Left lobe of liver (tissue), 2 donors: ENCODE measurements at regions not wholly inside any gene's neighbourhood (a gene's known extent, or its start where the extent isn't known, plus 50 kb on each side); places are given as distances from the start of the nearest gene placed in this dataset.
A peak's percentile ranks its signal among the peaks of the same experiment; 100 is the strongest.

Experiments
- ATAC-seq: fragments of 200-7000 bp; cut with Tn5 transposase; one replicate; pipeline ENCODE4 v1.9.1; 2020; ENCODE audit warnings: mild to moderate bottlenecking, moderate library complexity
- DNase-seq: peaks from one replicate; pipeline ENCODE4 v3.0.0-alpha.2; 2020; ENCODE audit warnings: low spot score
- donor health status: DM: no; HTN: no; CAD: no; lungs with moderate emphysema.
- donor health status: DM: no; HTN: yes; CAD: no.

DNA sequence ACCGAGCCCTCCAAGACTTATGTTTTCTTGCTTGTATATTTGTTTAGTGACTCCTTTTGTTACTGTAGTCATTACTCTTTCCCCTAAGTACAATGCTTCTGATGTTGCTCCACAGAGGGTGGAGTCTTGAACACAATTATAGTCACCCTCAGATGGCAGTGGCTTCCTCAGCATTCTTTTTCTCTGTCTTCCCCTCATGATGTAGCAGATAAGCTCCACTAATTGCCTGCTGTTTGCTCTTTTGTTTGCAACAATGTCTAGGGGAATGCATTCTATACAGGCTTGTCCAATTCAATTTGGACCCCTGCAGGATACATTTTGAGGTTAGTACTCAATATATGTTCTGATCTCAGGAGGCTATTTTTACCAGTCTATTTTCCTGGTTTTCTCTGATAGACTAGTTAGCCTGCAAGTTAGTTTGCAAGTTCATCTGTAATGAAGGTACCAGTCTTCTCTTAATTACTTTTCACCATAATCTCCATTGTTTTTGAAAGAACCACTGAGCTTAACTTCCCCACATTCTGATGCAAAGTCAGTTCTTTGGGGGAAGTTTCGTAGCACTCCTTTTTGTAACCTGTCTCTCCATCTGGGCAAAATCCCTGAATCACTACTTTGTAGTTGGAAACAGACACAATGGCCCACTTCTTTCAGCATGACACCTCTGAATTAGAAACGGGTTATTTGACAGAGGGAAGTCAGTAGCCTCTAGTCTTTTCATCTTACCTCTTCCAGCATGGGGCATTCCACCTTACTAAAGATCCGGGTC is 1509.2 kb downstream of the CDH11 start:
- DNase-seq (no peak), ATAC-seq (no peak)

GRCh38 chr16:63606778-63607177 is 1515.1 kb downstream of the CDH11 start:
- DNase-seq (no peak), ATAC-seq (no peak)

DNA sequence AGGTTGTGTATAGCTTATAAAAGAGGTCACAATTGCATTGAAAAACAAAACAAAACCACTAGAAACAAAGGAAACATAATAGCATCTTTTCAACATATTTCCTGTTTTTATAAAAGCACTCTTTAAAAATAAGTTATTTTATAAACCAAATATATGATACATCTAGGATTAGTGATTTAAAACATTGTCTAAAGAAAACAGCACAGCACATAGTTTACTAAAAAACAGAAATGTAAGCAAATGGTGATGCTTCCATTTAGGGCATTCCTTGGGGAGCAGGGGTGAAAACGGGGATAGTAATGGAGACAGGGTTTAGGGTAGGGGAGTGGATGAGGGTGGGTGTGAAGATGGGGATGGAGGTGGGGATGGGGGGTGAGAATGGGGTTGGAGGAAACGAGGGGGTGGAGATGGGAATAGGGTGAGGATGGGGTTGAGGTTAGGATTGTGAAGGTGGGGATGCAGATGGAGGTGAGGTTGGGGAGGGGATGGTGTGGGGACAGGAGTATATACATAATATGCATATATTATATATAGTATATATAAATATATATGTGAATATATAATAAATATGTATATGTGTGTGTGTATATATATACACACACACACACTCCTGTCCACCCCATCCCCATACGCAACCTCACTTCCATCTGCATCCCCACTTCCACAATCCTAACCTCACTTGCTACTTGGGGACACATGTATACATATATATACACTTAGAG is 1519.5 kb downstream of the CDH11 start:
- ATAC-seq (no peak), DNase-seq (no peak)

- no peak for ATAC-seq
These were observed 1525.1 kb downstream of the CDH11 start for GRCh38 chr16:63596716-63597115.

DNA sequence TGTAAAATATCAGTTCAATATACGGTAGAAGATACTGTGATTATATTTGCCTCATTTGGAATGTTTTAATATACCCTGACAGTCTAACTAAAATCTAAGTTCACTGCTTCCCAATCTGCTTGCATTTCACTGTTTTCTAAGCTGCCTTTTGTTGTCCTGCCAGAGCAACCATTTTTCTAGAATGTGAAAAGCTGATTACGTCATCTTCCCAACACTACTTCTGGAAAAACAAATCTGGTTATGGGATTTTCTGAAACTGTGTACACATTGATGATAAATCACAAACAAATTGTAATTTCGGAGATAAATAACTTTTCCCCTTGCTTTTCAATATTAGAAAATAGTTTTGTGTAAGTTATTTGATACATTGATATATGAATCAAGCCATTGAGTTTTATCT is 1529.0 kb downstream of the CDH11 start:
- ATAC-seq, result no peak
- DNase-seq, result no peak

More at GRCh38 chr16:63596716-63597115, 1525.1 kb downstream of the CDH11 start:
- DNase-seq, result no peak

GRCh38 chr16:63581570-63581969 is 1540.3 kb downstream of the CDH11 start:
- ATAC-seq (no peak), DNase-seq (no peak)

- no peak for DNase-seq
- ATAC-seq, result peak; percentile 19
These were observed 1542.6 kb upstream of the CDH8 start for GRCh38 chr16:63578791-63579190.

DNA sequence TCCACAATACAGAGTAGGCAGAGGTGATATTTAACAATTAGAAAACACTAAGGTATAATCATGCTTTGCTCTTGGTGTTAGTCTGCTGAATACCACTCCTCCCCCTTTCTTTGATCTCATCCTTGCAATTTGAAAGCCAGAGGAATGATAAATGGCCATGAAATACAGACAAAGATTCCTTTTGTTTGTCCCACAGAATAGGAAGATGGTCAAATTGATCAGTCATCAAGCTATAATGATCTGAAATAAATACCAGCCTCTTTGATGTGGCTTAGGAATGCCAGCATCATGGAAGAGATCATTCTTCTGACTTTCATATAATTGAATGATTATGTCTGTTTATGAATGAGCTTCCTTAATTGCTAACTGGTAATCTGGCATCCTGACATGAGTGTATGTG is 1541.7 kb upstream of the CDH8 start:
- no peak for DNase-seq
- ATAC-seq, result no peak

GRCh38 chr16:63575041-63575440 is 1538.8 kb upstream of the CDH8 start:
- DNase-seq (no peak), ATAC-seq (no peak)

DNA sequence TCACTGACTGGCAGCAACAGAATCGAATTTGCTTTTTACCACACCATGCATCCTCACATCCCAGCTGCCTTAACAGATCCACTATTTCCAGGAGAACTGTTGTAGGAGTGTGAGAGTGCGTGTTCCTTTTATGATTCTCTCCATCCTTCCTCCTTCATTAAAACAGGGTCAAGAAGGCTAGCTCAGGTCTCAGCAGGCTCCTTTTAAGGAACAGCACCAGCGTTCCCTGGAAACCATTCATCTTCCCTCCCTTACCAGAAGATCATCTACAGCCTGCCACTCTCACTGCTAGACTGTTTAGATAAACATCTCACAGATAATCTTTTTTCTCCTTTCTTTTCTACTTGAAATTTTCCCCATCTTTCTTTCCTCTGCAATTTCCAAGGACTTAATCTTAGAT is 1531.9 kb upstream of the CDH8 start:
- no peak for DNase-seq
- no peak for ATAC-seq

- DNase-seq (no peak), ATAC-seq (no peak)
These were observed 1527.7 kb upstream of the CDH8 start for GRCh38 chr16:63563819-63564505.

DNA sequence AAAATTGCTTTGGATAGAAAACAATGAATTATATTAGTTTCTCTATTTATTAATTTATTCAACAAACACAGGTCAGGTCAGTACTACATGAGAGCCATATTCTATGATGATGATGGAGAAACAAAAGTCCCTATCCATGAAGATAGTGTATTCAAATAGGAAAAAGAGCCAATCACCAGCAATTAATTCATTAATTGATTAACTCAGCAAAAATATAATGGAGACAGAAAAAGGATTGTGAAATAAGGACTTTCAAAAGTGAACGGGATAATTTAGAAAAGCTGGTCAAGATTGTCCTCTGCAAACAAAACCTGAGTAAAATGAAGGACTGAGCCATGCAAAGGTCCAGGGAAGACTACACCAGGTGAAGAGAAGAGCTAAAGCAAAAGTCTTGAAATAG is 1517.7 kb upstream of the CDH8 start:
- no peak for DNase-seq
- ATAC-seq, result no peak

- ATAC-seq (no peak), DNase-seq (no peak)
These were observed 1503.0 kb upstream of the CDH8 start for GRCh38 chr16:63539276-63539675.

- ATAC-seq, result no peak
- DNase-seq, result no peak
These were observed 1494.7 kb upstream of the CDH8 start for GRCh38 chr16:63530974-63531373.

DNA sequence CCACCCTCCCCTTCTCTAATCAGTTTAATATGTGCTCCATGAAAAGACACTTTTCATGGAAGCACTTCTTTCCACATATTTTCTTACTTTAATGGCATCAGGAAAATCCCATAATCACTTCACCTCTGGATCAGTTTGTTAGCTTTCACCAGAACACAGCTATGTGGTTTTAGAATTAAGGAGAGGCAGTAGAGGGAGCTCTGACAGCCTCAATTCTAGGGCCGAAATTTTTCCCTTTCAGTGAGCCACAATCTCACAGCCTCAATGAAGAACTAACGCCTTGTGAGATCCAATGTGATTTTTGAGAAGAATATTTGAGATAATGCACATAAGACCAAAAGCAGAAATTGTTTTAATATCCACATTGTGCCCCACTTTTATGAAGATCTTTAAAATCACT is 1494.0 kb upstream of the CDH8 start:
- ATAC-seq, result no peak
- DNase-seq, result no peak

GRCh38 chr16:63527404-63527803 is 1491.2 kb upstream of the CDH8 start:
- DNase-seq, result no peak
- no peak for ATAC-seq

- no peak for ATAC-seq
These were observed 1480.2 kb upstream of the CDH8 start for GRCh38 chr16:63516394-63516793.

GRCh38 chr16:63512910-63513309 is 1476.7 kb upstream of the CDH8 start:
- no peak for DNase-seq

More at GRCh38 chr16:63516394-63516793, 1480.2 kb upstream of the CDH8 start:
- no peak for DNase-seq

DNA sequence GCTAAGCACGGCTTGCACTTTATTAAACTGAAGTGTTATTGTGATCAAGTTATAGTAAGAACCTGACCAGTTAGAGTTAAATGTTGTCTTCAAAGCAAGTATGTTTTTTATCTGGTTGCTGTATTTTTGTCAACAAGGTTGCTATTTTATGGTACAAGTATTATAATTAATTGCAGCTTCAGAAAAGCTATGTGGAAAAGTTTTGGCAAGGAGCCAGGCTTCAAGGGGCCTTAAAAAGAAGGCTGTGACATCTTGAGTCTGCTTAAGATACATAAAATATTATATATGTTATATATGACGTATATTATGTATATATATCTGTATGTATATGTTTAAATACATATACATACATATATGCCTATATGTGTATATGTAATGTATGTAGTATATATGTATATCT is 1461.2 kb upstream of the CDH8 start:
- DNase-seq (no peak), ATAC-seq (no peak)

More at GRCh38 chr16:63512910-63513309, 1476.7 kb upstream of the CDH8 start:
- no peak for ATAC-seq

DNA sequence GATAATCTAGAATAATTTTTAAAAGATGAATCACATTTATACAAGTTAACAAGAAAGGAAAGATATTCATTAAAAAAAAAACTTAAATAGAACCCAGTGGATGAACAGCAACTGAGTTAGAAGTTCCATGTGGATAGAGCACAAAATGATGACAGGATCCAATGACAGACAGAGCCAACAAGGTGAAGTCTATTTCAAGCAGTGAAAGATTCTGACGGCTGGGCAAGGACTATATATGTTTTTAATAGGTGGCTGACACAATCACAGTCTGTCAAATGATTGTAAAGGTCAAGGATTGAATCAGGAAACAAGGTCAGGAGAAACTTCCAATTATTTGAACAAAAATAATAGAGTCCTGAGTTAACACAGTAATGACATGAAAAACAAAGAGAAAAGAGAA is 1460.0 kb upstream of the CDH8 start:
- ATAC-seq, result no peak
- no peak for DNase-seq

- DNase-seq (no peak), ATAC-seq (no peak)
These were observed 1452.7 kb upstream of the CDH8 start for GRCh38 chr16:63488955-63489354.

- DNase-seq (no peak), ATAC-seq (no peak)
These were observed 1444.8 kb upstream of the CDH8 start for GRCh38 chr16:63481060-63481459.
